ENCODE measurements at regions not wholly inside any gene's neighbourhood (a gene's known extent, or its start where the extent isn't known, plus 50 kb on each side); places are given as distances from the start of the nearest gene placed in this dataset.

DNA sequence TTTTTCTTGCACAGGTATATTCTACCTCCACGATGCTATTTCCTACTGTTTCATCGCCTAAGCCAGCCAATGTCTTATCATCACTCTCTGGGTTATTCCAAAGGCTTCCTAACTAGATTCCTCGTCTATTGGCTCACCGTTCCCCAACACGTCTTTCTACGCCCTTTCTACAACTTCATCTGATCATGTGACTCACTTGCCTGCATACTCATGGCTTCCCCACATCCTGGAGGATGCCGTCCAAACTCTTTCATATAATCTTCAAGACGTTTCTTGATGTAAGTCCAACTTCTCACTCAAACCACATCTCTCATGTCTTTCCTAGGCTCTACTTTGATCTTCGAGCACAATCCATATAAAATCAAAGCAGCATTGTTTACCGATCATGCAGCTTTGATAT, 322.0 kb upstream of the PPARGC1A start:
- TF ChIP-seq, protein P1, sequence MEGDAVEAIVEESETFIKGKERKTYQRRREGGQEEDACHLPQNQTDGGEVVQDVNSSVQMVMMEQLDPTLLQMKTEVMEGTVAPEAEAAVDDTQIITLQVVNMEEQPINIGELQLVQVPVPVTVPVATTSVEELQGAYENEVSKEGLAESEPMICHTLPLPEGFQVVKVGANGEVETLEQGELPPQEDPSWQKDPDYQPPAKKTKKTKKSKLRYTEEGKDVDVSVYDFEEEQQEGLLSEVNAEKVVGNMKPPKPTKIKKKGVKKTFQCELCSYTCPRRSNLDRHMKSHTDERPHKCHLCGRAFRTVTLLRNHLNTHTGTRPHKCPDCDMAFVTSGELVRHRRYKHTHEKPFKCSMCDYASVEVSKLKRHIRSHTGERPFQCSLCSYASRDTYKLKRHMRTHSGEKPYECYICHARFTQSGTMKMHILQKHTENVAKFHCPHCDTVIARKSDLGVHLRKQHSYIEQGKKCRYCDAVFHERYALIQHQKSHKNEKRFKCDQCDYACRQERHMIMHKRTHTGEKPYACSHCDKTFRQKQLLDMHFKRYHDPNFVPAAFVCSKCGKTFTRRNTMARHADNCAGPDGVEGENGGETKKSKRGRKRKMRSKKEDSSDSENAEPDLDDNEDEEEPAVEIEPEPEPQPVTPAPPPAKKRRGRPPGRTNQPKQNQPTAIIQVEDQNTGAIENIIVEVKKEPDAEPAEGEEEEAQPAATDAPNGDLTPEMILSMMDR (IDR thresholded peaks at IDR 0.05): no peak
- no peak for TF ChIP-seq POLR2A (IDR thresholded peaks at IDR 0.05)
